Ishikawa (cell line): ENCODE measurements at regions not wholly inside any gene's neighbourhood (a gene's known extent, or its start where the extent isn't known, plus 50 kb on each side); places are given as distances from the start of the nearest gene placed in this dataset.

Experiments
- EP300 ChIP-seq: IDR thresholded peaks from 2 replicates; pipeline ENCODE4 v1.6.1; 2012; ENCODE audit warnings: borderline replicate concordance
- FOXM1 ChIP-seq: IDR thresholded peaks from 2 replicates; pipeline ENCODE4 v1.6.1; 2012; ENCODE audit warnings: low read depth, borderline replicate concordance
- RAD21 ChIP-seq: IDR thresholded peaks from 2 replicates; pipeline ENCODE4 v1.6.1; 2012; ENCODE audit warnings: low read depth
- TAF1 ChIP-seq: IDR thresholded peaks from 2 replicates; pipeline ENCODE4 v1.6.1; 2012; ENCODE audit warnings: low read depth, mild to moderate bottlenecking
- TCF12 ChIP-seq: IDR thresholded peaks from 2 replicates; pipeline ENCODE4 v1.6.1; 2012; ENCODE audit warnings: low read depth
- YY1 ChIP-seq: IDR thresholded peaks from 2 replicates; pipeline ENCODE4 v1.6.1; 2012; ENCODE audit warnings: low read depth
- TF ChIP-seq, protein P1 (sequence below): IDR thresholded peaks from 2 replicates; pipeline ENCODE4 v1.6.1; 2012
- TF ChIP-seq, protein P2 (sequence below): IDR thresholded peaks from 2 replicates; pipeline ENCODE4 v1.6.1; 2012
- TF ChIP-seq, protein P3 (sequence below): IDR thresholded peaks from 2 replicates; pipeline ENCODE4 v1.6.1; 2012; ENCODE audit warnings: low read depth, mild to moderate bottlenecking

DNA sequence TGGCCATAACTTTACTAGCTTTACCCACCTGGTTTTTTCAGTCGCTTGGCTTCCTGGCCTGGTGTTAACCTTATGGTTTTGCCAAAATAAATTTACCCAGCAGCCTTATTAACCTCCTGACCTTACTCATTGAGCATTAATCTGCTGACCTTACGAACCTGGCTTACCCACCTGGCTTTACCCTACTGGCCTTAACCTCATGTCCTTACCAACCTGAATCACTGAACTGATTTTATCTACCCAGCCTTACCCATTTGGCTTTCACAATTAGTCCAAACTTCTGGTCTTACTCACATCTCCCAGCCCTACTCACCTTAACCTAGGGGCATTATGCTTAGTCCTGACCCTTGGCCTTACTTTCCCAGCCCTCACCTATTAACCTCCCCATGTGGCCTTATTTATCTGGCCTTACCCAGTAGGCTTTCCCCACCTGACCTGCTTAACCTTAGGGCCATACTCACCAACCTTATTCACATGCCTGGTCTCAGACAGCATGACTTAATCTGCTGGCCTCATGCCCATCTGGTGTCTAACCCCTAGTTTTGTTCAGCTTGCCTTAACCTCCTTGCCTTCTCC is 93.4 kb downstream of the IL12A start:
- TF ChIP-seq YY1: no peak
- TF ChIP-seq, protein P1, sequence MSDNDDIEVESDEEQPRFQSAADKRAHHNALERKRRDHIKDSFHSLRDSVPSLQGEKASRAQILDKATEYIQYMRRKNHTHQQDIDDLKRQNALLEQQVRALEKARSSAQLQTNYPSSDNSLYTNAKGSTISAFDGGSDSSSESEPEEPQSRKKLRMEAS: no peak
- TF ChIP-seq EP300: no peak
- TF ChIP-seq TAF1: no peak
- TF ChIP-seq, protein P2, sequence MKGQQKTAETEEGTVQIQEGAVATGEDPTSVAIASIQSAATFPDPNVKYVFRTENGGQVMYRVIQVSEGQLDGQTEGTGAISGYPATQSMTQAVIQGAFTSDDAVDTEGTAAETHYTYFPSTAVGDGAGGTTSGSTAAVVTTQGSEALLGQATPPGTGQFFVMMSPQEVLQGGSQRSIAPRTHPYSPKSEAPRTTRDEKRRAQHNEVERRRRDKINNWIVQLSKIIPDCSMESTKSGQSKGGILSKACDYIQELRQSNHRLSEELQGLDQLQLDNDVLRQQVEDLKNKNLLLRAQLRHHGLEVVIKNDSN: no peak
- TF ChIP-seq, protein P3, sequence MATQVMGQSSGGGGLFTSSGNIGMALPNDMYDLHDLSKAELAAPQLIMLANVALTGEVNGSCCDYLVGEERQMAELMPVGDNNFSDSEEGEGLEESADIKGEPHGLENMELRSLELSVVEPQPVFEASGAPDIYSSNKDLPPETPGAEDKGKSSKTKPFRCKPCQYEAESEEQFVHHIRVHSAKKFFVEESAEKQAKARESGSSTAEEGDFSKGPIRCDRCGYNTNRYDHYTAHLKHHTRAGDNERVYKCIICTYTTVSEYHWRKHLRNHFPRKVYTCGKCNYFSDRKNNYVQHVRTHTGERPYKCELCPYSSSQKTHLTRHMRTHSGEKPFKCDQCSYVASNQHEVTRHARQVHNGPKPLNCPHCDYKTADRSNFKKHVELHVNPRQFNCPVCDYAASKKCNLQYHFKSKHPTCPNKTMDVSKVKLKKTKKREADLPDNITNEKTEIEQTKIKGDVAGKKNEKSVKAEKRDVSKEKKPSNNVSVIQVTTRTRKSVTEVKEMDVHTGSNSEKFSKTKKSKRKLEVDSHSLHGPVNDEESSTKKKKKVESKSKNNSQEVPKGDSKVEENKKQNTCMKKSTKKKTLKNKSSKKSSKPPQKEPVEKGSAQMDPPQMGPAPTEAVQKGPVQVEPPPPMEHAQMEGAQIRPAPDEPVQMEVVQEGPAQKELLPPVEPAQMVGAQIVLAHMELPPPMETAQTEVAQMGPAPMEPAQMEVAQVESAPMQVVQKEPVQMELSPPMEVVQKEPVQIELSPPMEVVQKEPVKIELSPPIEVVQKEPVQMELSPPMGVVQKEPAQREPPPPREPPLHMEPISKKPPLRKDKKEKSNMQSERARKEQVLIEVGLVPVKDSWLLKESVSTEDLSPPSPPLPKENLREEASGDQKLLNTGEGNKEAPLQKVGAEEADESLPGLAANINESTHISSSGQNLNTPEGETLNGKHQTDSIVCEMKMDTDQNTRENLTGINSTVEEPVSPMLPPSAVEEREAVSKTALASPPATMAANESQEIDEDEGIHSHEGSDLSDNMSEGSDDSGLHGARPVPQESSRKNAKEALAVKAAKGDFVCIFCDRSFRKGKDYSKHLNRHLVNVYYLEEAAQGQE: no peak
- no peak for TF ChIP-seq RAD21
- TF ChIP-seq FOXM1: no peak
- no peak for TF ChIP-seq TCF12
